ENCODE measurements at regions not wholly inside any gene's neighbourhood (a gene's known extent, or its start where the extent isn't known, plus 50 kb on each side); places are given as distances from the start of the nearest gene placed in this dataset.
A peak's percentile ranks its signal among the peaks of the same experiment; 100 is the strongest.

- Histone ChIP-seq H3K27ac (ENCODE audit: low read length) (no peak overlapping the region), H3K4me3 (ENCODE audit: low read length) (no peak overlapping the region), H3K9me3 (replicated peaks; ENCODE audit: control insufficient read depth, low read depth, low read length) (peaks cover 18% of the 10 kb centered on the region), H3K4me1 (ENCODE audit: control insufficient read depth, insufficient read depth, low read length) (no peaks in the 10 kb centered on the region), H3K36me3 (ENCODE audit: control insufficient read depth, insufficient read depth, low read length) (no peaks in the 10 kb centered on the region), H3K27me3 (ENCODE audit: control insufficient read depth, insufficient read depth, low read length) (no peaks in the 10 kb centered on the region)
- peak; percentile 68 for DNase-seq
- no CpG with 5 or more reads among the region's 3 CpGs for WGBS (ENCODE audit: insufficient coverage)
Observed at GRCh38 chr4:126838941-126839679, 793.6 kb upstream of the INTU start.

- H3K27me3 ChIP-seq (ENCODE audit: control insufficient read depth, insufficient read depth, low read length) = no peaks in the 10 kb centered on the region
- no peaks in the 10 kb centered on the region for H3K4me1 ChIP-seq (ENCODE audit: control insufficient read depth, insufficient read depth, low read length)
- H3K27ac ChIP-seq (ENCODE audit: low read length) = no peak overlapping the region
- DNase-seq = no peak
- no peaks in the 10 kb centered on the region for H3K36me3 ChIP-seq (ENCODE audit: control insufficient read depth, insufficient read depth, low read length)
- WGBS (ENCODE audit: insufficient coverage) = 97% methylated on average over 5 of the region's 5 CpGs
- H3K4me3 ChIP-seq (ENCODE audit: low read length) = no peak overlapping the region
- peaks cover 12% of the 10 kb centered on the region for H3K9me3 ChIP-seq (replicated peaks; ENCODE audit: control insufficient read depth, low read depth, low read length)
Observed at GRCh38 chr4:126843492-126844067, 789.2 kb upstream of the INTU start.

GRCh38 chr4:126850286-126850685, 782.5 kb upstream of the INTU start:
- Histone ChIP-seq H3K4me1 (ENCODE audit: control insufficient read depth, insufficient read depth, low read length) (no peaks in the 10 kb centered on the region), H3K9me3 (replicated peaks; ENCODE audit: control insufficient read depth, low read depth, low read length) (no peaks in the 10 kb centered on the region), H3K27me3 (ENCODE audit: control insufficient read depth, insufficient read depth, low read length) (no peaks in the 10 kb centered on the region), H3K4me3 (ENCODE audit: low read length) (no peak overlapping the region), H3K27ac (ENCODE audit: low read length) (no peak overlapping the region), H3K36me3 (ENCODE audit: control insufficient read depth, insufficient read depth, low read length) (no peaks in the 10 kb centered on the region)
- no CpG with 5 or more reads among the region's 1 CpG for WGBS (ENCODE audit: insufficient coverage)
- no peak for DNase-seq

DNA sequence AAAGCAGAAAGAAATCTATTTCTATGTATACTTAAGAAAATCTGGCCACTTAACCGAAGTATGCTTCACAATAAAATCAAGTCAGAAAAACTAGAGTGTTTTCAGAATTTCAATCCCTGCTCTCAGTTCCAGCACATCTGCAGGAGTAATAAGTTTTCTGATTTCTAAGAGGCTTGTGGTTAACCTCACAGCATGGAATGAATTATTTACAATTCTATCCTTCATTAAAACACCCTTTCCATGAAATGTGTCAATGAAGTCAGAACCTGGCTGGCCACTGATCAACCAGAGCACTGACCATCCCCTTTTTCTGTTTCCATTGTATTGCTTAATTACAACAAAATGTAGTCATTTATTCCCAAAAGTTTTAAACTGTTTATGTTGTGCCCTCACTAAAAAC, 781.4 kb upstream of the INTU start:
- H3K36me3 ChIP-seq (ENCODE audit: control insufficient read depth, insufficient read depth, low read length) = no peaks in the 10 kb centered on the region
- no CpG with 5 or more reads among the region's 1 CpG for WGBS (ENCODE audit: insufficient coverage)
- peak; percentile 44 for DNase-seq

DNA sequence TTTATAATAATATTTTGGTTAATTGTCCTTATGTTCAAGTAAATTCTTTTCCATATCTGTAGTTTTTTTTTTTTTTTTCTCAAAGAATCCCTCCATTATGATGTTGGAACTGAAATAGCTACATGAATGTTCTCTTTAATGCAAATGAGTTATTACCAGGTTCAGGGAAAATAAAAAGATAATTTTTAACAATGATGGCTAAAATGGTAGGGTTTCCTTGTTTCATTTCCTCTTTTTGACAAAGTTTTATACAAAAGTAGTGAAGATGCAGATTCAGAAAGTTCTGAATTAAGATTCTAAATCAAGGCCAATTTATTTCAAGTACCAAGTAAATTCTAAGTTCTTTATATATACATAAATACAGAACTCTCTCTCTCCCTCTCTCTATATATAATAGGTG, 779.0 kb upstream of the INTU start:
- Histone ChIP-seq H3K27ac (ENCODE audit: low read length) (no peak overlapping the region), H3K36me3 (ENCODE audit: control insufficient read depth, insufficient read depth, low read length) (no peaks in the 10 kb centered on the region), H3K4me1 (ENCODE audit: control insufficient read depth, insufficient read depth, low read length) (no peaks in the 10 kb centered on the region), H3K27me3 (ENCODE audit: control insufficient read depth, insufficient read depth, low read length) (no peaks in the 10 kb centered on the region), H3K9me3 (replicated peaks; ENCODE audit: control insufficient read depth, low read depth, low read length) (no peaks in the 10 kb centered on the region), H3K4me3 (ENCODE audit: low read length) (no peak overlapping the region)
- DNase-seq = no peak

More for the DNA sequence above, 781.4 kb upstream of the INTU start:
- Histone ChIP-seq H3K27me3 (ENCODE audit: control insufficient read depth, insufficient read depth, low read length) (no peaks in the 10 kb centered on the region), H3K4me3 (ENCODE audit: low read length) (no peak overlapping the region), H3K27ac (ENCODE audit: low read length) (no peak overlapping the region), H3K4me1 (ENCODE audit: control insufficient read depth, insufficient read depth, low read length) (no peaks in the 10 kb centered on the region), H3K9me3 (replicated peaks; ENCODE audit: control insufficient read depth, low read depth, low read length) (no peaks in the 10 kb centered on the region)

- Histone ChIP-seq H3K4me1 (ENCODE audit: control insufficient read depth, insufficient read depth, low read length) (no peaks in the 10 kb centered on the region), H3K27me3 (ENCODE audit: control insufficient read depth, insufficient read depth, low read length) (no peaks in the 10 kb centered on the region), H3K27ac (ENCODE audit: low read length) (no peak overlapping the region), H3K9me3 (replicated peaks; ENCODE audit: control insufficient read depth, low read depth, low read length) (no peaks in the 10 kb centered on the region), H3K4me3 (ENCODE audit: low read length) (no peak overlapping the region), H3K36me3 (ENCODE audit: control insufficient read depth, insufficient read depth, low read length) (no peaks in the 10 kb centered on the region)
- DNase-seq = no peak
- no CpG with 5 or more reads among the region's 3 CpGs for WGBS (ENCODE audit: insufficient coverage)
Observed at GRCh38 chr4:126856906-126857305, 775.9 kb upstream of the INTU start.

DNA sequence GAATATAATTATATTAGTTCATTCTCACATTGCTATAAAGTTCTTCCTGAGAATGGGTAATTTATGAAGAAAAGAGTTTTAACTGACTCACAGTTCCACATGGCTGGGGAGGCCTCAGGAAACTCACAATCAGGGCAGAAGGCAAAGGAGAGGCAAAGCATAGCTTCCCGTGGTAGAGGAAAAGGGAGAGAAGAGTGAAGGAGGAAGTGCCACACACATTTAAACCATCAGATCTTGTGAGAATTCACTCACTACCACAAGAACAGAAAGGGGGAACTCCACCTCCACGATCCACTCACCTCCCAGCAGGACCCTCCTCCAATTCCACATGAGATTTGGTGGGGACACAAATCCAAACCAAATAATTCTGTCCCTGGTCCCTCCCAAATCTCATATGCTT, 773.4 kb upstream of the INTU start:
- 100% methylated on average over 1 of the region's 2 CpGs for WGBS (ENCODE audit: insufficient coverage)

GRCh38 chr4:126859872-126860271, 772.9 kb upstream of the INTU start:
- DNase-seq = no peak
- H3K27ac ChIP-seq (ENCODE audit: low read length) = no peak overlapping the region
- no peaks in the 10 kb centered on the region for H3K36me3 ChIP-seq (ENCODE audit: control insufficient read depth, insufficient read depth, low read length)
- no peaks in the 10 kb centered on the region for H3K4me1 ChIP-seq (ENCODE audit: control insufficient read depth, insufficient read depth, low read length)
- H3K4me3 ChIP-seq (ENCODE audit: low read length) = no peak overlapping the region
- H3K9me3 ChIP-seq (replicated peaks; ENCODE audit: control insufficient read depth, low read depth, low read length) = no peaks in the 10 kb centered on the region
- H3K27me3 ChIP-seq (ENCODE audit: control insufficient read depth, insufficient read depth, low read length) = no peaks in the 10 kb centered on the region
- 100% methylated on average over 1 of the region's 2 CpGs for WGBS (ENCODE audit: insufficient coverage)

More for the DNA sequence above, 773.4 kb upstream of the INTU start:
- Histone ChIP-seq H3K27ac (ENCODE audit: low read length) (no peak overlapping the region), H3K36me3 (ENCODE audit: control insufficient read depth, insufficient read depth, low read length) (no peaks in the 10 kb centered on the region), H3K4me1 (ENCODE audit: control insufficient read depth, insufficient read depth, low read length) (no peaks in the 10 kb centered on the region), H3K4me3 (ENCODE audit: low read length) (no peak overlapping the region), H3K27me3 (ENCODE audit: control insufficient read depth, insufficient read depth, low read length) (no peaks in the 10 kb centered on the region), H3K9me3 (replicated peaks; ENCODE audit: control insufficient read depth, low read depth, low read length) (no peaks in the 10 kb centered on the region)
- no peak for DNase-seq

DNA sequence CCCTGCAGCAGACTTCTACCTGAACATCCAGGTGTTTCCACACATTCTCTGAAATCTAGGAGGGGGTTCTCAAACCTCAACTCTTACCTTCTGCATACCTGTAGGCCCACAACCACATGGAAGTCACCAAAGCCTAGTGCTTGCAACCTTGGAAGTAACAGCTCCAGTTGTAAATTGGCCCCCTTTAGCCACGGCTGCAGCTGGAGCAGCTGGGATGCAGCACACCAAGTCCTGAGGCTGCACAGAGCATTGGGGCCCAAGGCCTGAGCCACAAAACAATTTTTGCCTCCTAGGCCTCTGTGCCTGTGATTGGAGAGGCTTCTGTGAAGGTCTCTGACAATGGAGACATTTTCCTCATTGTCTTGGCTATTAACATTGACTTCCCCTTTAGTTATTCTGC, 772.4 kb upstream of the INTU start:
- 80% methylated on average over 1 of the region's 1 CpG for WGBS (ENCODE audit: insufficient coverage)

DNA sequence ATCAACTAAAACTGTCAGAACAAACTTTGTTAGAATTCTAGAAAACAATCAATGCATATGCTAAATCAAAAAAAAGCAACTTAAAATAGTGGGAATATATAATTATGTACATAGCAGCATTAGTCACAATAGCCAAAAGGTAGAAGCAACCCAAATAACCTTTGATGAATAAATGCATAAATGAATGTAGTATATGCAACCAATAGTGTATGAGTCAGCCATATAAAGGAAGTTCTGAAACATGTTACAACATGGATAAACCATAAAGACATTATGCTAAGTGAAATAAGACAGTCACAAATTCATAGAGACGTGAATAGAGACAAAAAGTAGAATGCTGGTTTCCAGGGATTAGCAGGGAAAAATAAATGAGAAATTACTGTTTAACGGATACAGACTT, 762.8 kb upstream of the INTU start:
- DNase-seq = no peak
- 100% methylated on average over 1 of the region's 2 CpGs for WGBS (ENCODE audit: insufficient coverage)
- peaks cover 4% of the 10 kb centered on the region for H3K9me3 ChIP-seq (replicated peaks; ENCODE audit: control insufficient read depth, low read depth, low read length)

More for the DNA sequence above, 772.4 kb upstream of the INTU start:
- Histone ChIP-seq H3K27me3 (ENCODE audit: control insufficient read depth, insufficient read depth, low read length) (no peaks in the 10 kb centered on the region), H3K4me1 (ENCODE audit: control insufficient read depth, insufficient read depth, low read length) (no peaks in the 10 kb centered on the region), H3K4me3 (ENCODE audit: low read length) (no peak overlapping the region), H3K36me3 (ENCODE audit: control insufficient read depth, insufficient read depth, low read length) (no peaks in the 10 kb centered on the region), H3K9me3 (replicated peaks; ENCODE audit: control insufficient read depth, low read depth, low read length) (no peaks in the 10 kb centered on the region), H3K27ac (ENCODE audit: low read length) (no peak overlapping the region)
- DNase-seq = no peak

DNA sequence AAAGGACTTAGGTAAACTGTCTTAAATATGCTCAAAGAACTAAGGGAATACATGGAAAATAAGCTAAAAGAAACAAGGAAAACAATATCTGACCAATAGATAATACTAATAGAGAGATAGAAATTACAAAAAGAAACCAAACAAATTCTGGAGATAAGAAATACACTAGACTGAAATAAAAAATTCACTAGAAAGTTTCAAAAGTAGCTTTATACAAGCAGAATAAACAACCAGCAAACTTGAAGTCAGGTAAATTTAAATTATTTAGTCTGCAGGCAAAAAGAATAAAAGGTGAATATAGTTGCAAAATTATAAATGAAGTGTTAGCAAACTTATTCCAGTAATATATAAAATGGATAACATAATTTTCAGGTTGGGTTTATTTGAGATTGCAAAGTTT, 760.9 kb upstream of the INTU start:
- H3K9me3 ChIP-seq (replicated peaks; ENCODE audit: control insufficient read depth, low read depth, low read length) = peaks cover 4% of the 10 kb centered on the region
- no peaks in the 10 kb centered on the region for H3K36me3 ChIP-seq (ENCODE audit: control insufficient read depth, insufficient read depth, low read length)
- H3K4me3 ChIP-seq (ENCODE audit: low read length) = no peak overlapping the region
- H3K27ac ChIP-seq (ENCODE audit: low read length) = no peak overlapping the region
- H3K27me3 ChIP-seq (ENCODE audit: control insufficient read depth, insufficient read depth, low read length) = no peaks in the 10 kb centered on the region
- H3K4me1 ChIP-seq (ENCODE audit: control insufficient read depth, insufficient read depth, low read length) = no peaks in the 10 kb centered on the region
- no peak for DNase-seq

More for the DNA sequence above, 762.8 kb upstream of the INTU start:
- H3K4me1 ChIP-seq (ENCODE audit: control insufficient read depth, insufficient read depth, low read length) = no peaks in the 10 kb centered on the region
- H3K36me3 ChIP-seq (ENCODE audit: control insufficient read depth, insufficient read depth, low read length) = no peaks in the 10 kb centered on the region
- H3K27me3 ChIP-seq (ENCODE audit: control insufficient read depth, insufficient read depth, low read length) = no peaks in the 10 kb centered on the region
- no peak overlapping the region for H3K4me3 ChIP-seq (ENCODE audit: low read length)
- H3K27ac ChIP-seq (ENCODE audit: low read length) = no peak overlapping the region
